MCF 10A (cell line): ENCODE measurements at regions not wholly inside any gene's neighbourhood (a gene's known extent, or its start where the extent isn't known, plus 50 kb on each side); places are given as distances from the start of the nearest gene placed in this dataset.
"Not testable (repeated sequence)": the region's sequence is repeated elsewhere in the genome, so short reads cannot be mapped to it uniquely, and the experiment has no call there.

Experiments used
- BruUV-seq: library from RNA; stranded (reverse); fragments of 400-500 nt; replicated peaks from 2 replicates; lab custom pipeline; 2021; lab: Mats Ljungman, UMichigan
- CTCF ChIA-PET: fragments of 300-600 bp; sonication (Branson Sonifier 250); formaldehyde crosslinking; extraction: SDS; loops from one replicate; lab custom pipeline; 2021; ENCODE audit warnings: antibody characterized with exemption, inconsistent platforms; lab: Yijun Ruan, JAX
- POLR2A ChIA-PET: fragments of 300-600, 350-650 bp; sonication (Branson Sonifier 250); formaldehyde crosslinking; extraction: SDS; loops from one replicate; lab custom pipeline; 2020; ENCODE audit warnings: antibody characterized with exemption, inconsistent platforms; lab: Yijun Ruan, JAX
- DNase-seq: peaks from one replicate; pipeline ENCODE4 v3.0.0-alpha.2; 2018; ENCODE audit not compliant: unreplicated experiment
- H3K27ac Mint-ChIP-seq: one replicate; pipeline ENCODE4 v1.8.0; 2022; ENCODE audit warnings: mild to moderate bottlenecking, low read depth, mixed read lengths; ENCODE audit not compliant: unreplicated experiment
- H3K27me3 Mint-ChIP-seq: one replicate; pipeline ENCODE4 v1.8.0; 2022; ENCODE audit warnings: mixed read lengths; ENCODE audit not compliant: insufficient read depth, unreplicated experiment
- H3K36me3 Mint-ChIP-seq: one replicate; pipeline ENCODE4 v1.8.0; 2022; ENCODE audit warnings: mild to moderate bottlenecking, moderate library complexity, mixed read lengths; ENCODE audit not compliant: insufficient read depth, unreplicated experiment
- H3K4me1 Mint-ChIP-seq: one replicate; pipeline ENCODE4 v1.8.0; 2022; ENCODE audit warnings: mixed read lengths; ENCODE audit not compliant: insufficient read depth, unreplicated experiment
- H3K4me3 Mint-ChIP-seq: one replicate; pipeline ENCODE4 v1.8.0; 2022; ENCODE audit warnings: mild to moderate bottlenecking, moderate library complexity, mixed read lengths; ENCODE audit not compliant: unreplicated experiment
- H3K9me3 Mint-ChIP-seq: one replicate; pipeline ENCODE4 v1.8.0; 2022; ENCODE audit warnings: mixed read lengths; ENCODE audit not compliant: unreplicated experiment
- CTCF ChIP-seq: fragments of 200-600 bp; IDR thresholded peaks from one replicate; pipeline ENCODE4 v1.8.0; 2022; ENCODE audit warnings: antibody characterized with exemption, mild to moderate bottlenecking; ENCODE audit not compliant: unreplicated experiment
- intact Hi-C: fragments of 100-400 bp; cut with micrococcal nuclease; formaldehyde crosslinking; loops from 2 replicates; pipeline ENCODE4 v1.14.1; 2022

GRCh38 chr14:87041290-87042020, 951.5 kb downstream of the GALC start:
- H3K27me3 Mint-ChIP-seq = no peaks in the 10 kb centered on the region
- BruUV-seq = no TSS peak
- intact Hi-C loops = loop anchor here (10.0 kb wide), 1 partner anchor 247 kb away; no protein-coding TSS in a partner anchor
- TF ChIP-seq CTCF = no peak
- CTCF ChIA-PET = interaction anchor here (0.6 to 2.0 kb wide), 4 partner anchors 9 to 1068 kb away, joined by 3 to 13 read pairs (median 3); no protein-coding TSS in a partner anchor
- no peaks in the 10 kb centered on the region for H3K9me3 Mint-ChIP-seq
- DNase-seq = no peak
- H3K4me1 Mint-ChIP-seq = peaks cover 30% of the 10 kb centered on the region
- no peaks in the 10 kb centered on the region for H3K36me3 Mint-ChIP-seq
- peak overlapping the region; percentile 43 for H3K27ac Mint-ChIP-seq
- POLR2A ChIA-PET = no interaction called here
- H3K4me3 Mint-ChIP-seq = peak overlapping the region; percentile 22

GRCh38 chr14:87034680-87035079, 958.3 kb downstream of the GALC start:
- intact Hi-C loops = no loop called here
- TF ChIP-seq CTCF = no peak
- no peak for DNase-seq
- CTCF ChIA-PET = interaction anchor here (1.6 kb wide), 1 partner anchor 15 kb away, joined by 6 read pairs; no protein-coding TSS in a partner anchor
- no TSS peak for BruUV-seq
- Mint-ChIP-seq H3K4me3 (no peak overlapping the region), H3K36me3 (no peaks in the 10 kb centered on the region), H3K9me3 (no peaks in the 10 kb centered on the region), H3K4me1 (peaks cover 7% of the 10 kb centered on the region), H3K27me3 (no peaks in the 10 kb centered on the region), H3K27ac (no peak overlapping the region)
- POLR2A ChIA-PET = interaction anchor here (0.6 to 0.7 kb wide), 2 partner anchors 37 to 118 kb away, joined by 3 to 4 read pairs; no protein-coding TSS in a partner anchor

GRCh38 chr14:87030197-87030596, 962.8 kb downstream of the GALC start:
- H3K4me1 Mint-ChIP-seq = peaks cover 7% of the 10 kb centered on the region
- CTCF ChIA-PET = interaction anchor here (0.6 to 1.1 kb wide), 2 partner anchors 19 to 237 kb away, joined by 5 to 8 read pairs; no protein-coding TSS in a partner anchor
- no peaks in the 10 kb centered on the region for H3K36me3 Mint-ChIP-seq
- no peak overlapping the region for H3K4me3 Mint-ChIP-seq
- no peak for TF ChIP-seq CTCF
- peak; percentile 28 for DNase-seq
- intact Hi-C loops = no loop called here
- no peaks in the 10 kb centered on the region for H3K27me3 Mint-ChIP-seq
- H3K27ac Mint-ChIP-seq = no peak overlapping the region
- no TSS peak for BruUV-seq
- POLR2A ChIA-PET = interaction anchor here (0.5 kb wide), 1 partner anchor 612 kb away, joined by 4 read pairs; no protein-coding TSS in a partner anchor
- no peaks in the 10 kb centered on the region for H3K9me3 Mint-ChIP-seq

- BruUV-seq, H3K36me3 Mint-ChIP-seq, H3K4me1 Mint-ChIP-seq, H3K9me3 Mint-ChIP-seq, H3K27ac Mint-ChIP-seq, CTCF ChIA-PET, intact Hi-C loops, H3K27me3 Mint-ChIP-seq, H3K4me3 Mint-ChIP-seq: not testable (repeated sequence)
- peak; percentile 25 for DNase-seq
- POLR2A ChIA-PET = interaction anchor here (0.6 to 0.7 kb wide), 2 partner anchors 75 to 596 kb away, joined by 3 read pairs; no protein-coding TSS in a partner anchor
These were observed 972.9 kb downstream of the GALC start for GRCh38 chr14:87020106-87020505.
